Hematopoietic multipotent progenitor cell treated with erythropoietin and hydrocortisone succinate and interleukin-3 and kit ligand, for 8 days (in vitro differentiated cells): ENCODE measurements at regions not wholly inside any gene's neighbourhood (a gene's known extent, or its start where the extent isn't known, plus 50 kb on each side); places are given as distances from the start of the nearest gene placed in this dataset.
"Not testable (repeated sequence)": the region's sequence is repeated elsewhere in the genome, so short reads cannot be mapped to it uniquely, and the experiment has no call there.

Source experiments
- DNase-seq: peaks from one replicate; pipeline ENCODE4 v3.0.0-alpha.2; 2015

DNA sequence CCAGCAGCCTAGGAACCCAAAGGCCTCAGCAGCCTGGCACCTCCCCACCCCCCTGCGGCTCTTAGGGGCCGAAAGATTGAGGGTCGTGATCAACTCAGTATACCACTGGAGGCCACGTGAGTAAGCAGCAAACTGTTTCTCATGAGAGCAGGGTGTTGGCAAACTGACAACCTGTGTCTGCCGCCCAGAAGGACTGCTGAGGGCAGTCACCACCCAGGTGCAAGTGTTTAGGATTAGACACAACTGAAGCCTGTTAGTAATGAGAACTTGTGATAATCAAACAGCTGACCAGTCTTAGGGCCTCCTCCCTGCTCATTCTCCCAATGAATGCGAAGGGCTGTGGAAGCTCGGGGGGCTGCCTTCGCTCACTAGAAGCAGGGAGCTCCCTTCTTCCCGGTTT is 128.8 kb downstream of the ARRDC4 start:
- not testable (repeated sequence) for DNase-seq

DNA sequence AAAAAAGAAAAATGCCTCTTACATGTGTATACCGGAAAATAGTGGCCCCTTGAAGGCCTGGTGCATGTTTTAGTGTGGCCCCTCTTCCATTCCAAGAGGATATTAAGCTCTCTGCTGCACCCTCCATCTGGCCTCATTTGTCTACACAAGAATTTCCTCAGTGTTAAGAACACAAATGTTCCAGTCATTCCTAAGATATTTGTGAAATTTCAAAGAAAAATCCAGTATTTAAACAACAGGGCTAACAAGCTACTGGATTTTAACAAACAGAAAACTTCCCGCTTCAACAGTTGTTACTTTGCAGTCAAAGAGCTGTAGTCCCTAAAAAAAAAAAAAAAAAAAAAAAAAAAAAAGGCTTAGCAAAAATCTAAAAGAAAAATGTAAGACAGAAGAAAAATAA is 137.5 kb downstream of the ARRDC4 start:
- not testable (repeated sequence) for DNase-seq

GRCh38 chr15:98100606-98101005 is 140.1 kb downstream of the ARRDC4 start:
- not testable (repeated sequence) for DNase-seq

DNA sequence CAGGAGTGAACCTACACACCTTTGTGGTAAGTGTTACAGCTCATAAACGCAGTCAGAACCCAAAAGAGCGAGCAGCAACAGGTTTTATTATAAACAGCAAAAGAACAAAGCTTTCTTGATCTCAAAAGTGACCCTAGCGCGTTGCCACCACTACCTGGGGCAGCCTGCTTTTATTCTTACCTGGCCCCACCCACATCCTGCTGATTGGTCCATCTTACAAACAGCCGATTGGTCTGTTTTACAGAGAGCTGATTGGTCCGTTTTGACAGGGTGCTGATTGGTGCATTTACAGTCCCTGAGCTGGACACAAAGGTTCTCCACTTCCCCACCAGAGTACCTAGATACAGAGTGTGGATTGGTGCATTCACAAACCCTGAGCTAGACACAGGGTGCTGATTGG is 143.1 kb downstream of the ARRDC4 start:
- DNase-seq = no peak

GRCh38 chr15:98104386-98105151 is 144.1 kb downstream of the ARRDC4 start:
- DNase-seq = not testable (repeated sequence)

DNA sequence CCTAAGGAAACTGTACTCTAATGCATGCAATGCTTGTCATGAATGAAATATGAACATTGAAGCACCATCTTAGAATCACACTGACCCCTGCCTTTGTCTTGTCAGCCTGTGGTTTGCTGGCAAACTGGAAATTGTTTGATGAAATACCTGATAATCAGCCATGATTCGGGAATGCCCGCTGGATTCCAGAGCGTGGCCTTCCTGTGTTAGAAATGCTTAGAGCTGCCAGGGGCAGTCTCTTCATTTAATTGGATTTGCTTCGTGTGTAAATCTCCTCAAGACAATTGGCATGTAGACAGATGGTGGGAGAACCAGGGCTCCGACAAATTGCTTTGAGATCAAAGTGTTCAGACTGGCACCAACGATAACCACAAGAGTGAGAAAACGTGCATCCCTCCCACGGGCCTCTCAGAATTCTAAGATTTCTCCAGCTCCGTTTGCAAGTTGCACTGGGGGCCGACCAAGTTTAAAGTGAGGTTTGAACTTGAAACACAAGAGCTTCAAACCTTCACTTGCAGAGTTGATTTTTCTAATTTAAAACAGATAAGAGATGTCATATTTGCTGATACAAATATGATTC is 146.2 kb downstream of the ARRDC4 start:
- not testable (repeated sequence) for DNase-seq

- DNase-seq = no peak
Observed at GRCh38 chr15:98111806-98112205, 151.3 kb downstream of the ARRDC4 start.

GRCh38 chr15:98113327-98113726 is 152.8 kb downstream of the ARRDC4 start:
- no peak for DNase-seq

GRCh38 chr15:98120561-98120960 is 160.1 kb downstream of the ARRDC4 start:
- DNase-seq = no peak

GRCh38 chr15:98121536-98121935 is 161.0 kb downstream of the ARRDC4 start:
- no peak for DNase-seq

- DNase-seq = no peak
Observed at GRCh38 chr15:98121957-98122356, 161.5 kb downstream of the ARRDC4 start.

GRCh38 chr15:98123297-98123696 is 162.8 kb downstream of the ARRDC4 start:
- no peak for DNase-seq

- DNase-seq = no peak
Observed at GRCh38 chr15:98123834-98124233, 163.3 kb downstream of the ARRDC4 start.

DNA sequence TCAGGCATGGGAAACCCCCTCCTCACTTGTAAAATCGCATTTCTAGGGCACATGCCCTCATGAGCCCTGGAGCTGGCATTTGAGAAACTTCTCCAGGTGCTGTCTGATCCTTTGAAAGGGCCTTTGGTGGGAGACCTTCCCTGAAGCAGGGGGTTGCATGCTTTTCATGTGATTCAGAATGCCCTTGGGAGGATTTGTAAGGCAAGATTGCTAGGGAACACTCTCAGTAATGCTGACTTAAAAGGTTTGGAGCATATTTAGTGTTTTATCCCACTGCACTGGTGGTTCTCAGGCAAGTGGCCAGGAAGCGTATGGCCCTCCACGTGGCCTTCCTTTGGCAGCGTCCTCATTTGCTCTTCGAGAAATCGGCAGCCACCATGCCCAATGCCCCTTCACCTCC is 164.1 kb downstream of the ARRDC4 start:
- DNase-seq = no peak

DNA sequence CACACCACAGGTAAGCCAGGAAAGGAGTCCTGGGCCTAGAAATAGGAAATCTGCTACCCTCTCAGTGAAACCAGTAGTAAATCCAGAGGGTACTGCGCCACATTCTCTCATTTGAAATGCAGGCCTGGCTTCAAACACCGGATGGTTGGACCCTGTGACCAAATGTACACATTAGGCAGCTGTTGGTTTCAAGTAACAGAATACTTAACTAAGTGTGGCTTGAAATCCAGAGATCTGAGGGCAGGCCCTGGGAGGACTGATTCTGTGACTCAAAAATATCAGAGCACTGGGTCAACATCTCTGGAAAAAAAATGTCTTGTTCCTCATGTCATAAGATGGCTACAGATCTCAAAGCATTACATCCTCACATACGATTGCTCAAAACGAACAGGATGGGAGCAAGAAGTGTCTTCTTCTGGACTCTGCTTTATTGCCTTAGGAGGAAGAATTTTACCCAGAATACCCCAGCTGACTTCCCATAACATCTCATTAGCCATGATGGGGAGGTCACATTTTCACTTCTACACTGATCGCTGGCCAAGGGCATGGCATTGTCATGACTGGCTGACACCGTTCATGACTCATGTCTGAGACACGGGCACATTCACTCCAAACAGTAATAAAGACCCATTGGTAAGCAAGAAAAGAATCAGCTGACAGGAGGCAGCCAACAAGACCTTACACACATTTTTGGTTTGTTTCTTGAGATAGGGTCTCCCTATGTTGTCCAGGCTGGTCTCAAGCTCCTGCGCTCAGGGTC is 166.0 kb downstream of the ARRDC4 start:
- DNase-seq = no peak

DNA sequence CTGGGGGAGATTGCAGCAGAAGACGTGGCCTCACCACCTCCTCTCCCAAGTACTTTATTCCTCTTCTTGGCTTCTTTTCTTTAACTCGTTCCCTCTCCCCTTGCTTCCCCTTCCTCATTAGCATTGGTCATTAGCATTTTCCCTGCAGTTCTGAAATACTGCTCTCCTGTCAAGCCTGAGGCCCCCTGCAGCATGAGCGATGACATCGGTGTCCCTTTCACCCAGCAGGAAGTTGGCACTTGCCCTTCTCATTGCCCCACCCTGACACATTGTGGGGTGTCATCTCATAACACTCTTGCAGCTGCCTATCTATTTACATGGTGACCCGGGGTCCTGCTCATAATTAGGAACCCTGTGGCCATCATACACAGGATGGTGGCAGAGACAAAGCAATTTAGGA is 167.1 kb downstream of the ARRDC4 start:
- DNase-seq = no peak

DNA sequence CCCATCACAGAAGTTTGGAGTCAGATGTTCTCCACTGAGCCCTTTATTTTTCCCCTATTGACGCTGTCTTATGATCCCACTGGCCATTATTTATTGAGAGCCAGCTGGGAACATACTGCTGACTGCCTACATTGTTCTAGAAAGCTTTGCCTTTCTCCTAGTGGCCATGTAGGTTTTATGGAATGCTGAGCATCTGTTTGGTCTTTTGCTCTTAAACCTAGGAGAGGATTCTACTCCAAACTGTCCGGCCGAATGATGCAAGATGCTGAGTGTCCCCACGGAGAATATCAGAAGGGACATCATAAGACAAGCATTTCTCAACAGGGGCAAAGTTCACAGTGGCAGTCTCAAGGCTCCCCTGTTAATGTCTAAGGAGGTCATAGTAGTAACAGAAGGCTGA is 171.4 kb downstream of the ARRDC4 start:
- DNase-seq = no peak

DNA sequence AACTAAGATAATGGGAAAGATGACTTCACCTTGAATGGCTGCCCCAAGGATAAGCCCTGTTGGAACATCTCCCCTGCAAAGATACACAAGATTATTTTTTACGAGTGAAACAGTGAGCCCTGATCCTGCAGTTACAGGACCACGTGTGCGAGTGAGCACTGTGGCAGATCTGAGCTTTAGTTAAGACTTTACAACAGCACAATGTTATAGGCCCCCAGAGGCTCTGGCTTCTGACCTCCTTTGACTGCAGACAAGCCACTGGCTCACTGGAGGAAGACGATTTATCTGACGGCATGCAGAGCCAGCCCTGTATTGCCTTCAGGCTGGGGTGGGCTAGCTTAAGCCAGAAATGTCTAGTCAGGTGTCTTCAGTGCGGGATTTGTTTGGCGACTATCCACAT is 174.4 kb downstream of the ARRDC4 start:
- no peak for DNase-seq

DNA sequence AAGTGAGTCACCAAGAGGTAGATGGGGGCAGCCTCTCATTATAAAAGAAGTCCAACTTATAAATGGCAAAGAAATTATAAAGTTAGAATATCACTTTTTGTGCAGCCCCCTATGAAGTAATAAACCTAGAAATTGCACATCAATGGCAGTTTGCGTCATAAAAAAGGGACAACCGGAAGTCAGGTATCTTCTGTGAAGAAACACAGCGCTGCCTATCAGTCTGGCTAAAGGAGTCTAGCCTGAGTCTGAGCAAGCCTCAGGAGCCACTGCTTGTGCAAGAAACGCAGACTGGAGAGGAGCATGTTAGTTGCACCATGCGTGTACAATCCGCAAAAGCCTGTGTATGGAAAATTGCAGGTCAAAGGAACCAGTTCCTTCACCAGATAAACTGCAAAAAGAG is 178.4 kb downstream of the ARRDC4 start:
- DNase-seq = no peak

- DNase-seq = no peak
Observed at GRCh38 chr15:98139337-98139736, 178.8 kb downstream of the ARRDC4 start.

GRCh38 chr15:98142572-98142971 is 182.1 kb downstream of the ARRDC4 start:
- no peak for DNase-seq

DNA sequence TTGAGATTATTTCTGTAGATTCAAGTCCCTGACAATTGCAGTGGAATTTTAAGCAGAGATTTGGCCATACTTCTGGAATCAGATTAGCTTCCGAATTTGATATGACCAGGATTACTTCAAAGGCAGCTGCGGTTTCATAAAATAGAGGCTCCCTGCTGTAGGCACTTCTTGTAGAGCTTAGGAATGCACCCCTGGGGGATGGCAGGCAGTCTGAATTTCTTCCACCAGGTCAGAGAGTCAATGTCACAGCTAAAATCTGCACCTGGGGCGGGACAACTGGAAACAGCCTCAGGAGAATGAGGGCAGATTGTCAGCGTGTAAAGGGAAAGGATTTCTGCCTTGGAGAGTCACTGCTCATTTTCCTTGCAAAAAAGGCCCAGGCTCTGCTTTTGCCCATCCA is 182.6 kb downstream of the ARRDC4 start:
- no peak for DNase-seq

DNA sequence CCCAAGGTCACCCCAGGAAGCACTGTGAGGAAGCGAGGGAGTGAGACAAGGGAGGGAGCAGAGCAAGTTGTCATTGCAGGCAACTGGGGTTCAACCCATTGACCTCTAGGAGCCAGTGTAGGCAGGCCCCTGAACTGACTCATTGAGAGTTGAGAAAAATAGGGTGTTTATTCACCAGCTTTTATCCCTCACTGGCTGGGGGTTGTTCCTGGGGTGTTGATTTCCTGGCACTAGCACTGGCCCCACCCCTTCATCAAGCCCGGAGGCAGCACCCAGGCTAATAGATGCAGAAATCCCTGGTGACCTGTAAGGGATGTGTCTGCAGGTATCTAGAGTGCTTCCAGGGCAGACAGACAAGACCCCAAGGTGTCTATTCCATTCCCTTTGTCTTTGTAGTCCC is 183.9 kb downstream of the ARRDC4 start:
- no peak for DNase-seq
